RKO (cell line): ENCODE measurements at regions not wholly inside any gene's neighbourhood (a gene's known extent, or its start where the extent isn't known, plus 50 kb on each side); places are given as distances from the start of the nearest gene placed in this dataset.
"Not testable (repeated sequence)": the region's sequence is repeated elsewhere in the genome, so short reads cannot be mapped to it uniquely, and the experiment has no call there.

ENCODE experiments used
- DNase-seq: peaks from one replicate; pipeline ENCODE4 v3.0.0-alpha.2; 2016; ENCODE audit warnings: low spot score

DNA sequence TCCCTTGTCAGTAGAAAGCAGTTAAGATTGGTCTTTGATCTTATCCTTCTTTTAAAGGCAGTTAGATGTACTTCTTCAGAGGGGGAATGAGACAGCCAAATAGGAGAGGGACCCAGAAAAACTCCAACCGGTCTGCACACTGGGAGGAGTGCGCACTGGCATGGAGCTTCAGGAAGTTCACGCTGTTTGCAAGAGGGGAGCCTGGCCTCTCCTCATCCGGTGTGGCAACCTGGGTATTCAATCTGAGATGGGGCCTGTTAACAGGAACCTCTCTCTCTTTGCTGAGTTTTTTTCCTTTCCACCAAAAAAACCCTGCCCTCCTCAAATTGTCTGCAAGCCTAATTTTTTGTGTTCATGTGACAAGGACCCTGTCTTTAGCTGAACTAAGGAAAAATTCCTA is 162.5 kb upstream of the OLIG3 start:
- DNase-seq: no peak

DNA sequence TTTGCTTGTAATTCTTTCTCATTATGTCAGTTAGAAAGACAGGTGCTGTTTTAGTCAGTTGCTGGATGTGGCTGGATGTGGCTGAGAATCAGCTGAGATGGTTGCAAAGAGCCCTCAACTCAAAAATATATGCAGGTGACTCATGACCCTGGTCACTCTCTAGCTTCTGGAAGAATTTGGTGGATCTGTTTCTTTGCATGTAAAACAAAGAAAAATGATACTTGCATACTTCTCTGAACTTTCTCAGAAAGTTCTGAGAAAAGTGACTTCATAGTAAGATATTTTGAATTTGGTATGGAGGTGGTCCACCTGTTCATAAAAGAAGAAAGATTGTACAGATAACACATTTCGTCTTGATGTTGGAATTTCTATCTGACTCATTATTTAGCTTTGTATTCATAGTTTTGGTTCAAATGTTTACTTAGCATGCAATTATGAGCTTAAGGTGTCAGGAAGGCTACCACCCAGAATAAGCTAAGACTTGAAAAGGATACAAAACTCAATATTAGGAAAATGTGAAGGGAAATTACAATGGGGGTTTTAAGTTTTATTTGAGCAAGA is 163.2 kb upstream of the OLIG3 start:
- DNase-seq: no peak

DNA sequence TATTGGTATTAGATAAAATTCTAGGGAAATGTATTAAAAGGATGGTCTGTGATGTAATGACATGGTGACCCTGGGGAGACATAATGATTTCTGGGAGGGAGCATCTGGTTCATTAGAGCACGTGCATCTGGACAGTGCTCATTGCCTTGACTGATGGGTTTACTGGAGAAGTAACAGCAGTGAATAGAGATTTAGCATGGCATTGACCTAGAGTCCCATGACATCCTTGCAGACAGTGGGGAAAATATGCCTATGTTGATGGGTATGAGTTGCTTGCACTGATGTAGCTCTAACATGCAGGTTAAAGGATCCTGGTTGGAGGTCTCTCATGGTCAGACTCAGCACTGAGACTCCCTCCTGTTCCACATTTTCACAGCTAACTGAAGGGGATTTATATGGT is 164.1 kb upstream of the OLIG3 start:
- DNase-seq: no peak

DNA sequence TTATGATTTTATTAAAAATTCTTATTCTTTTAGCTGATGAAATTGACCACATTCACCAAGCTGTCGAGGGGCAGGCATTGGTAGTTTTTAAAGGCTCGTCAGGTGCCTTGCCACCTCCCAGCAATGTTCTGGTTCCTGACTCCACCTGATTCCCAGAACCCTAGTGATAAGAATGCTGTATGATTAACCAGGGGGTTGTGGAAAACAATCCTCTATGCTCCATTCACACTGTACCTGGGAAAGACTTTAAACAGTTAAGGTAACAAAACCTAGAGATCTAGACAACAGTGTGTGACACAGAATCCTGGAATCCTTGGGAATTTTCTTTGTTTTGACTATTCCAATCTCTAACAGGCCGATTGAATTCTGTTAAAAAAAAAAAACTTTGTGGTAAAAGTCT is 165.7 kb upstream of the OLIG3 start:
- DNase-seq: no peak

DNA sequence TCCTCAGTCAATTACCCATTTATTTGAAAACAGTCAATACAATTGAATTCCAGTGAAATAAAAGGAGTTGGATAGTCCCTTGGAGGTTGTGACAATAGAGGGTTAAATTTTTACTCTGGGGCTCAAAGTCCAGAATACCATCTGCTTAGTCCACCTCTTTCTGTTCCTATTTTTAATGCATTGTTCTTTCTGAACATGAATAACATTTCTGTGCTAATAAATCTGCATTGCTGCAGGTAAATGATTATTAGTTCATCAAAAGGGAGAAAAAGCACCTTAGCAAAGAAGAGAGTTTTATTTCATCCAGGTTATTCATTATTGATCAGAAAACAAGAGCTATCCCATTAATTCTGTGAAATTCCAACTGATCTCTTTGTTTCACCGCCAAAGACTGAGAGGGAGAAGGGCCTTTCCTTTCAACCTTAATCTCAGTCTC is 166.1 kb upstream of the OLIG3 start:
- no peak for DNase-seq

DNA sequence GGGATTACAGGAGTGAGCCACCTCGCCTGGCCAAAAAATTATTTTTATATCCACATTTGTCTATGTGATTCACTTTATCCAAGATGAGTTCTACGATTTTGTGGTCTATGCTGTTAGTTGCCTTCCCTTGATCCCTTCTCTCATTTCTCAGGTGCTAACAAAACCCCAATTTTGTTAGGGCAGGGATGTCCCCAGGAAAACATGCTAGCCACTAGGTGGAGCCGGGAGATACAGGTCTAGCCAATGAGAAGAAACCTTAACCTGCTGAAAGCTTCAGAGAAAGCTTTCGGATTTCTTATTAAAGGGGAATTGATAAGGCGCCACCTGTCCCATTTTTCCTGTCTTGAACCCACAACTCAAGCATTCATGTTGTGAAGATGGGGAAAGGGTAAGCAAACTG is 167.4 kb upstream of the OLIG3 start:
- DNase-seq: peak; percentile 18

DNA sequence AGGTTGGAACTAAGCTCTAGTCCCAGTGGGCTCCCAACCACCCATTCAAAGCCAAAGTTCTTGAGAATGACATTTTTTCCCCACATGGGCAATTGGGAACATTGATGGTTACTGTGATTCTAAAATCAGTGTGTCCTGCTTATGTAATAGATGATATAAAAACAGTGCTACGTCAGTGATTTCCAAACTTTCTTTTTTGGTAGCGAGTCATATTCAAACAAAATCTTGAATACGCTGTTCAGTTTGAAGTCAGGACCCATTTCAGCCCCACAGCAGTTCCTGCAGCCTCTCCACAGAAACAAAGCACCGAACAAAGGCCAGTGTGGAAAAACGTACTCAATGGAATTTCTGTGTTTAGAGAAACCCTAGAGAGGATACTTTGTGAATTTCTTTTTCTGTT is 170.0 kb upstream of the OLIG3 start:
- no peak for DNase-seq

DNA sequence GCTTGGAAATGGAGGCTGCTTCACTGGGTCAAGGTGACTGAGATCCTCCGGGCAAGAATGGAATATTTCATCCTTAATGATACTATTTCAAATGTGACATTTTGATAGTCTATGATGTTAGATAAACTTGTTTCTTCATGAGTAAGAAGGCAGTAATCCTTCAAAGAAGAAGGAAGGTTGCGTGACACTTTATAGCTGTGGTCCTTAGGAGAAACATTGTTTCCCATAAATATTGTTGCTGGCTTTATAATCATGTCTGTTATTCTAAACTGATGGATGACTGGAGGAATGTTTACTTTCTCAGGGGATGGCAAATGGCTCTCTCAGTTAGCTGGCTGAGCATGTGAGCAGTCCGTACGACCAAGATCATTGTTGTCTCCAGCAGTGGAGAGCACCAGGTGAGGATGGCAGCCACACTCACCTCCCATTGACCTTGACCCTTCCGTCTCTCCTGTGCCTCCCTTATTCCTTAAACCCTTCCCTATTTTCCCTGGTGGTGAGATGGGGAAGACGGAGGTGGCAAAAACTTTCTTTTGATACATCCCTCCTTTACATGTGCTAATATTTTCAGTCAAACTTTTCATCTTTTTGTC is 171.2 kb upstream of the OLIG3 start:
- DNase-seq: no peak

DNA sequence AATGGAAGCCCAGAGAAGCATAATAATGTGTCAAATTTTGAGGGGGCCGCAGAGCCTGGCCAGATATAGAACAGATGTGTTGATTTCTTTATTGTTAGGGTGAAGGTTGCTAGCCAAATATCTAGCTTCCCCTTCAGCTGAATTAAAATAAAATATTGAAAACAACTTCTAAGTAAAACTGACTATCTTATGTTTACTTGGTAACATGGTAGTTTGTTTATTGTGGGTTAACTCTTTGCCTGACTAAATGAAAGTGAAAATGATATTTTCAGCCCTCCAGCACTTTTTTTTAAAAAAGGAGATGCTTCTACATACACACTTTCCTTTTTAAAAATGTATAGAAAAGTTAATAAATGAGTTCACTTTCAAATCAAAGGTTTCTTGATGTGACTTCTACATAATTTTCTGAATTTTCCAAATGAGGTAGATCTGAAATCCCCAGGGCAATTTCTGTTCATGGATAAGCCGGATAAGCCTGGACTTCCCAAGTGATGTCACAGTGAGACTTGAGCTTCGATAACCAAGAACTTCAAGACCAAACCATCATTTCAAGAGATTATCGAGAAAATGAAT is 172.1 kb upstream of the OLIG3 start:
- DNase-seq: no peak

DNA sequence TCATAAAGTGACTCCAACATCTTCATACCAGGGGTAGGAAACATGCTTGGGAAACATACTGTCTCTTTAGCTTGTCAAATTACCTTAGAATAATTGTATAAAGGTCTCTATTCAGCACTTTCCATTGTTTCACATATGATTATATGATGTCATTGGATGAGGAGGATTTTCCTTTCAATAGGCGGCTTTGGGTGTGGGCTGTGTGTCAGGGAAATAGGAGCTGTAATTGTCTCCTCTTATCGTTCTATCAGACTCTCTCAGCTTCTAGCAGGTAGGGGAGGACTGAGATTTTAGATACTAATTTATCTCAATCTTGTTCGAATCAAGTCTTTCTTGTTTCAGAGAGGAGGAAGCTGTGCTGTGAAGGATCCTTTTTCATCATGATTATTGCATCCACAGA is 179.4 kb upstream of the OLIG3 start:
- no peak for DNase-seq

DNA sequence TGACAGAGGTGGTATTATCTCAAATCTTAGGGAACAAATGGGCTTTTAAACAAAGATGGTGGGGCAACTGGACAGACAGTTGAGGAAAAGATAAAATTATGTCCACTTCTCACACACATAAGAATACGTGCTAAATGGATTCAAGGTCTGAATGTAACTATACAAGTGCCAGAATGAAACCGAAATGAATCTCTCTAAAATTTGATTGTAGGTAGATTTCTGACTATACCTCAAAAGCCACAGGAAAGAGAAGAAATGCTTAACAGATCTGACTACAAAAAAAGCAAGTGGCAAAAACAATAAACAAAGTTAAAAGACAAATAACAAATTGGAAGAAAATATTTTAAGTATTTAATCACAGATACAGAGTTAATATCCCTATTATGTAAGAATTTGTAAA is 182.7 kb upstream of the OLIG3 start:
- DNase-seq: no peak

DNA sequence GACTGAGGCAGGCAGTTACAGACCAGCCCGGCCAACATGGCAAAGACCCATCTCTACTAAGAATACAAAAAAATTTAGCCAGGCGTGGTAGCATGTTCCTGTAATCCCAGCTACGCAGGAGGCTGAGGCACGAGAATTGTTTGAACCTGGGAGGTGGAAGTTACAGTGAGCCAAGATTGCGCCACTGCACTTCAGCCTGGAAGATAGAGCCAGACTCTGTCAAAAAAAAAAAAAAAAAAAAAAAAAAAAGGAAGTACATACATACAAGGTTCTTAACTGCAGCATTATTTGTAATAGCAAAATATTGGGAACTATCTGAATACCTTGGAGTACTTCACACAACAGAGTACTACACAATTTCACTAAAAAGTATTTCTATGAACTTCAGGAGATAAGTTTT is 183.5 kb upstream of the OLIG3 start:
- DNase-seq: no peak

DNA sequence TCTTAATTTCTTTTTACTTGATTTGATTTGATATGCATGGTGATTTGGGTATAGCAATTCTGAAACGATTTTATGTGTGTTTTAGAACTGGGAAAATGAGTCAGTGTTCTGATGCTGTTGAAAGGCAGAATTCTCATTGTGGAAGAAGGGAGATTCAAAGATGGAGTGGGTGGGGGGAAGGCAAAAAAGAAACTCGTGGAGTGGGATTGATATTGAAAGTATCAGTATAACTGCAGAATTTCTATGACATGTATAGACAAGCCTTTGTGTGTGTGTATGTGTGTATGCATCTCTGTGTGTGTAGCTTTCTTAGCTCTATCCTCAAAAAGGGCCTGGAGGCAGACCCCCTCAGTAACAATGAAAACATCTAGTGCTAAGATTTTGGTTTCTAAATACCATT is 184.3 kb upstream of the OLIG3 start:
- DNase-seq: no peak

DNA sequence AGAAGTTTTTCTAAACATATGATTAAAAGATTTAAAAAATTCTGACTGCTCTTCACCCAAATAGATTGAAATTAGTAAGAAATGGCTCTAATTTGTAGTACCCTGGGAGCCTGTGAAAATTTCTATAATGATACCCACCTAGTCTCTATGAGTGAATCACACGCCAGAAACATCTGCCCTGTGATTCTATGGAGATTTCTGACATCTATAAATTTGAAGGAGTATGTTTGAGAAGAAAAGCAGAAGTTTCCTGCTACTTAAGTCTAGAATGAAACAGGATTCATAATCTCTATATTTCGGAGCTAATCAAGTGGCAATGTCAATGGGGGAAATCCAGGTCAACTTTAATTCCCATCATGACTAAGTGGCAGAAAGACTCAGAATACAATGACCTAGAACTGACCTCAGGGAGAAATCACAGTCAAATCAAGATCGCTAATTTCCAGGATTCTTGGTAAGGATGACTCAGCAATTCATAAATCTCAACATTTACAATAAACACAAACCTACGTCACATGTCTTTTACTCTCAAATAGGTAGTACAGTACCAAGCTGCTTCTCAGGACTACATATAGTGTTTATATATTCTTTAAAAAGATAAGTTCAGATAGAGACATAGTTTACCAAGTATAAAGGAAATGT is 186.2 kb upstream of the TNFAIP3 start:
- DNase-seq: no peak

DNA sequence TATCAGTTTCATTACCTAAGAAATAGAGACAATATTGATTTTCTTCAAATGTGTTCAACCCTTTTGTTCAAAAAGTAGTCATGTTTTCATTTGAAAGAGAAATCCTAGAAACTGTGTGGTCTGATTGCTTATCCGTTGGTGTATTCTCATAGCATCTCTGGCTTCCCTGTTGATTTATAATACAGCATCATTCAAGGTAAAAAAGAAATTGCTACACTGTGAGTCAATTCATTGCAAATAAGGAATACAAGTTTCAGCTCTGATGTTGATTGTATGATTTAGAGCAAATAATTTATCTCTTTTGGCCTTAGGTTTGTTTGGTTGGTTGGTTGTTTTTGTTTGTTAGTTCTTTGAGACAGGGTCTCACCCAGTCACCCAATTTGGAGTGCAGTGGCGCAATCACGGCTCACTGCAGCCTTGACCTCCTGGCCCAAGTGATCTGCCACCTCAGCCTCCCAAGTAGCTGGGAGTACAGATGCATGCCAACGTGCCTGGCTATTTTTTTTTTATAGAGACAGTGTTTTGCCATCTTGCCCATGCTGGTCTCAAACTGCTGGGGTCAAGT is 185.5 kb upstream of the TNFAIP3 start:
- no peak for DNase-seq

DNA sequence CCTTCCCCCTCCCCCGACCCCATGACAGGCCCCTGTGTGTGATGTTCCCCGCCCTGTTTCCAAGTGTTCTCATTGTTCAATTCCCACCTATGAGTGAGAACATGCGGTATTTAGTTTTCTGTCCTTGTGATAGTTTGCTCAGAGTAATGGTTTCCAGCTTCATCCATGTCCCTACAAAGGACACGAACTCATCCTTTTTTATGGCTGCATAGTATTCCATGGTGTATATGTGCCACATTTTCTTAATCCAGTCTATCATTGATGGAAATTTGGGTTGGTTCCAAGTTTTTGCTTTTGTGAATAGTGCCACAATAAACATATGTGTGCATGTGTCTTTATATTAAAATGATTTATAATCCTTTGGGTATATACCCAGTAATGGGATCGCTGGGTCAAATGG is 184.4 kb upstream of the TNFAIP3 start:
- DNase-seq: not testable (repeated sequence)

DNA sequence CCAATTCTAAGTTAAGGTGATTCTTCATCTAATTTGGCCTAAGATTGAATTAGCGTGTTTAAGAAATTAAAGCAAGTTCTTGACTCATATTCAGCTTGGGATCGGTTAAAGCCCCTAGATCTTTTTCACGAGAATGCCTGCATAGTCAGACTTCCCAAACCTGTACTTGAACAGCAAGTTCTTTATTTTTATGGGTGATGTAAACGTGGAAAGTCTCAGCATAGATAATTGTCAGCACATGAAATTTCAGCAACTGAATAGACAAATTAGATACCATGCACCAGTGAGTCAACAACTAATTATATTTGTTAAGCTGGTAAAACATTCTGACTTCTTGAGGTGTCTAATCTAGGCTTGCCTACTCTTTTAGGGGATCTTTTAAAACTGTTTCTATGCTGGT is 183.1 kb upstream of the TNFAIP3 start:
- DNase-seq: no peak

DNA sequence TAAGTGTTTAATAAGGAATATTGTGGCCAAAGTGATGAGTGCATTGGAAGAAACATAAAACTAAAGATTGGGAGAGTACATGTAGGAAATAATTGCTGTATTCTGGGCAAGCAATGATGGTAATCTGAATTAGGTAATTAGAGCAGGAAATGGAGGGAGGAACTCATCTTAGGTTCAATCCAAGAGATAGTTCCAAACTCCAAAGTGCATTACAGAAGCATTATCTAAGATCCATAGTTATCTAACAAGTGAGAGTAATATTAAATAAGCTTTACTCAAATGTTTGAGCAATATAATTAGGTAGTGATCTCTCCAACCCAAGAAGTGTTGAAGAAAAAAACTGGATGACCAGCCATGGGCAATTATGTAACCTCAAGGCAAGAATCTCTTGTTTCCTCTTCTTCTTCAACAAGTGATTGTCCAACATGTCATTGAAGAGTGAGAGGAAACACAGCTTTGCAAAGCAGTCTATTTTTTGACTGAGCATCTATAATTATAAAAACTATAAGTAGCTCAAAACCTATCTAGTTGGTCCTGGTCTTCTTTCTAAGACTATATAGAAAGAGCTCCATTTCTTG is 181.2 kb upstream of the TNFAIP3 start:
- no peak for DNase-seq

DNA sequence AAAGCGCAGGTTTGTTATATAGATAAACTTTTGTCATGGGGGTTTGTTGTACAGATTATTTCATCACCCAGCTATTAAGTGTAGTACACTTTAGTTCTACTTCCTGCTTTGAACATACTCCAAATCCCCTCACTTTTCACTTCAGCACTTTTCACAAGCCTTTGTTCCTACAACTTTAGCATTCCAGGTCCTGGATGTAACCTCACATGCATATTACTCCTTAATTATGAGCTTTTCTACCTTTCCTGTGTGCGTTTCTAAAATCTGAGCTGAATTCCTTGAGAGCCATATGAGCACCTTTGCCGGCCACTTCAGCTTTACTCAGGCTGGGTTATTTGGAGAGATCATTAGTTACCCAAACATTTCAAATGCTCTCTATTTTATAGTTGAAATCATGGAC is 179.2 kb upstream of the TNFAIP3 start:
- no peak for DNase-seq

DNA sequence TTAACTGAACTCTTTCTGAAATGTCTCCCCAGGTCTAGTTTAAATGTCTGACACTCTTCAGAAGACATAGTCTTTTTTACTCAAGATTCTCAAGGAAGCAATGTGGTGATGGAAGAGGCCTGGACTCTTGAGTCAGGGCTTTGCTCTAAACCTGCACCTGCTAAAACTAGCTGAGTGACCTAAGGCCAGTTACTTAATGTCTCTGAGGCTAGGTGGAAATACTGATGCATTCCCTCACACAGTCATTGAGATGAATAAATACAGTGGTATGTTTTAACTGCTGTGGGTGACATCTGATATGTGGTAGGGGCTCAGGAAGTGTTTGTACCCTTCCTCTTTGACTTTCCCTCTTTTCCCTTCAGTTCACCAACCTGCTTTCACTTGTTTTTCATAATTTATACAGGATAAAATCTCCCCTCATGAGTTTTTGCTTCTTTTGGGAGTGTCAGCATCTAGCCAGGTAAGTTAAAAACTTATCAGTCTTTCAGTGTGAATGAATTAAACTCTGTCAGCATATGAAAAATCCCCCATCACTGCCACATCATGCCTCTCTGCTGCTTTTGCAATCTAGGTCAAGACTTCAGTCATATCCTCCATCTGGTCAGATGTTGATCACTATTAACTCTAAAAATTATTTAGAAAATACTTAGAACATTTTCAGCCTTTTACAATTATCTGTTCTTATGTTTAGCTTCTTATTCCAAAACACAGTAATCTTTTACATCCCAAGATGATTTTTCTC is 178.7 kb upstream of the TNFAIP3 start:
- DNase-seq: no peak

DNA sequence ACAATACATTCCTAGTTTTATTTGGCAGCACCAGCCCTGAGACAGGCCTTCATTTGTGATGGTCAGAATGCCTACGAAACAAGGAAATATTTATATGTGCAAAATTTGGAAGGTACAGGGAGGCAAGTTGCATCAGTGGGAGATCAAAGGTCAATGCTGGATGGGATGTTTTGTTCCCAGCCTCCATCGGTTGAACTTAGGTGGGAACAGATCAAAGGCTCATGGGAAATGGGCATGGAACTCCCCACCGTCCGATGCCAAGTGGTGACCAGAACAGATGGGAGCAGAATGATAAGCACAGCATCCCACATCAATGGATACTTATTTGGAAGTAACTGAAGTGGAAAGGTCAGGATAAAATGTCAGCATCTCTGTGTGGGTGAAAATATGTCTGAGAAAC is 177.7 kb upstream of the TNFAIP3 start:
- DNase-seq: no peak

DNA sequence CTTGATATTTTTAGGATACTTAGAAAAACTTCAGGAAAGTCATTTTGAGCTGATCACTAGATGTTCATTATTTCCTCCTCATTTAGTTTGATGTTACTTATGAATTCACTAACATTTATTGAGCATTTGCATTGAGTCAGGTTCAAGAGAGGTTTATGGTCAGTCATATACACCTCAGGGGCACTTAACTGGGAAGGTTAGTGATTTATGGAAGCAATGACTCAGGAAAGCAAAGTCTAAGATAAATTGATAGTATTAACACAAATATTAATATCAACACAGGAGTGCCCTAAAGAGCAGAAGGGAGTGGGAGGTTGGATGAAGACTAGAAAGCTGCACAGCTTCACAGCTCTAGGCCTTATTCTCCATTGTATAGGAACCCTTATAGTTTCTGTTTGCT is 177.0 kb upstream of the TNFAIP3 start:
- DNase-seq: no peak
